ENCODE measurements at regions not wholly inside any gene's neighbourhood (a gene's known extent, or its start where the extent isn't known, plus 50 kb on each side); places are given as distances from the start of the nearest gene placed in this dataset.

DNA sequence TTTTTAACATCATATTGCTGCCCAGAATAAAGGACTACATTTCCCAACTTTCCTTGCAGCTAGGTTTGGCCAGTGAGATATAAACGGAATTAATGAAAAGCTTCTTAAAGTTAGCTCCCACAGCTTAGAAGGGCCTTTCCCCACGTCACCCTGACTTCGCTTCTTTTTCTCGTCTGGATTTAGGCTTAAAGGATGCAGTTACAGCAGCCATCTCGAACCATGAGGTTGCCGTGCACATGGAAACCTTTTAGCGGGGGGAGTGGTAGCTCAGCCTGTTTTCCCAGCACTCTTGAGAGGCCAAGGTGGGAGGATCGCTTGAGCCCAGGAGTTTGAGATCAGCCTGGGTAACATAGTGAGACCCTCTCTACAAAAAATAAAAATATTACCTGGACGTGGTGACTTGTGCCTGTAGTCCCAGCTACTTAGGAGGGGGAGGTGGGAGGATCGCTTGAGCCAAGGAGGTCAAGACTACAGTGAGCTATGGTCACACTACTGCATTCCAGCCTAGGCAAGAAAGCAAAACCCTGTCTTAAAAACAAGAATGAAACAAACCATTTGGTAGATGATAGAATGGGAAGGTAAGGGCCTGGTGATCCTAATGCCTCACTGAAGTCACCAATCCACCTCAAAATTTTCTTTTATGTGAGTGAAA, 64.3 kb upstream of the C1GALT1 start:
- no peaks in the 10 kb centered on the region for H3K27me3 ChIP-seq (replicated peaks)
- H3K36me3 ChIP-seq = no peaks in the 10 kb centered on the region
- no peak overlapping the region for H3K27ac ChIP-seq
- no peak overlapping the region for H3K4me3 ChIP-seq
- DNase-seq (ENCODE audit: low read depth in 1 of 2, low spot score in 2 of 2) = no peak
- no peaks in the 10 kb centered on the region for H3K9me3 ChIP-seq (replicated peaks)
- no peaks in the 10 kb centered on the region for H3K4me1 ChIP-seq (replicated peaks)

DNA sequence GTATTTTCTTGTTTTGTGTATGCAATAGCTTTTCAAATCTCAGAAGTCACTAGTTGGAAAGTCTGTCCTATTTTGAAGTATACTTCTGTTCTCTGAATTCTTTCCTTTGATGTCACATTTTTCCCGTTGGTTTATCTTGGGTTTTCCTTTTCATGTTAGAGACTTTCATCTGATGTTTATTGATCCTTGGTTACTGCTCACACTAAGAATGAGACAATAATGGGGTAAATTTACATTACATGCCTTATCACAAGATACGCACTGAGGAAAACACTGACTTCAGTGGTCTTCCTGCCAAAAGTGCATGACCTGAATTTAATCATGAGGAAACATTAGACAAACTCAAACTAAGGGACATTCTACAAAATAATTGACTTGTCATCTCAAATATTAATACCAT, 63.5 kb upstream of the C1GALT1 start:
- Histone ChIP-seq H3K9me3 (replicated peaks) (no peaks in the 10 kb centered on the region), H3K27me3 (replicated peaks) (no peaks in the 10 kb centered on the region), H3K4me3 (no peak overlapping the region), H3K36me3 (no peaks in the 10 kb centered on the region), H3K4me1 (replicated peaks) (no peaks in the 10 kb centered on the region), H3K27ac (no peak overlapping the region)
- DNase-seq (ENCODE audit: low read depth in 1 of 2, low spot score in 2 of 2) = no peak

DNA sequence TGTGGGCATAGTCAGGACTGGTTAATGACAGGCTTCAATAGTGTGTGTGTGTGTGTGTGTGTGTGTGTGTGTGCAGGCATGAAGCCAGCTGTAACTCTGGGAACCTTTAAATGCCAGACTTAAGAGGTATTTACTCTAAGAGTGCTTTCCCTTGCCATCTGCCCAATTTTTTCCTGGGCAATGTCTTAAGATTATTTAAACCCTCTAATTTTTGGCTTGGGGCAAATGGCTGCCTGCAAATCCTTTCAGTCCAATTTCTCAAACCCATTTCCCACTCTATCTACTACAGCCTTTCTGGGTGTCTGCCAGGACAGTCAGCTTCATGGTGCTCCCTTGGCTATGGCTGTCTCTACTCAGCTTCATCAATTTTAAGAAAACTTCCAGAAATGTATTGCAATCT, 62.6 kb upstream of the C1GALT1 start:
- H3K4me1 ChIP-seq (replicated peaks) = no peaks in the 10 kb centered on the region
- H3K27me3 ChIP-seq (replicated peaks) = no peaks in the 10 kb centered on the region
- no peaks in the 10 kb centered on the region for H3K9me3 ChIP-seq (replicated peaks)
- no peak overlapping the region for H3K27ac ChIP-seq
- no peaks in the 10 kb centered on the region for H3K36me3 ChIP-seq
- no peak for DNase-seq (ENCODE audit: low read depth in 1 of 2, low spot score in 2 of 2)
- no peak overlapping the region for H3K4me3 ChIP-seq

DNA sequence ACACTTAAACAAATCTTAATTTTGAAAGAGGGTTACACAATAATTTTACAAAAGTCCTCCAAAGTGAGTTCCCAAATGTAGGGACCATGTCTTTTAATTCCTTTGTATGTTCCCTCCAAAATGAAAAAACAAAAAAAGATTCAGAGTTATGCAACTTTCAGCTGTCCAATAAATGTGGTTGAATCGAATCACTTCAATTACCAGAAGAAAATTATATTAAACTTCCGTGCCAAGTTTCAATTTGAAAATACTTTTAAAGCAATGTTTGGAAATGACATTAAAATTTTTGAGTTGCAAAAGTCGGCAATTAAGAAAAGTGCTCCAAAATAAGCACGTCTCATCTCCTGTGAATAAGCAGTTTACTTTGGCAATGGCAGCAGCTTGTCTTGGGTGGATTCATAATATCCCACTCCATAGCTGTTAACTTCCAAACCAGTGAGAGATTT, 60.3 kb upstream of the C1GALT1 start:
- Histone ChIP-seq H3K9me3 (replicated peaks) (no peaks in the 10 kb centered on the region), H3K4me3 (no peak overlapping the region), H3K36me3 (no peaks in the 10 kb centered on the region), H3K27ac (no peak overlapping the region), H3K4me1 (replicated peaks) (no peaks in the 10 kb centered on the region), H3K27me3 (replicated peaks) (no peaks in the 10 kb centered on the region)
- DNase-seq (ENCODE audit: low read depth in 1 of 2, low spot score in 2 of 2) = no peak

DNA sequence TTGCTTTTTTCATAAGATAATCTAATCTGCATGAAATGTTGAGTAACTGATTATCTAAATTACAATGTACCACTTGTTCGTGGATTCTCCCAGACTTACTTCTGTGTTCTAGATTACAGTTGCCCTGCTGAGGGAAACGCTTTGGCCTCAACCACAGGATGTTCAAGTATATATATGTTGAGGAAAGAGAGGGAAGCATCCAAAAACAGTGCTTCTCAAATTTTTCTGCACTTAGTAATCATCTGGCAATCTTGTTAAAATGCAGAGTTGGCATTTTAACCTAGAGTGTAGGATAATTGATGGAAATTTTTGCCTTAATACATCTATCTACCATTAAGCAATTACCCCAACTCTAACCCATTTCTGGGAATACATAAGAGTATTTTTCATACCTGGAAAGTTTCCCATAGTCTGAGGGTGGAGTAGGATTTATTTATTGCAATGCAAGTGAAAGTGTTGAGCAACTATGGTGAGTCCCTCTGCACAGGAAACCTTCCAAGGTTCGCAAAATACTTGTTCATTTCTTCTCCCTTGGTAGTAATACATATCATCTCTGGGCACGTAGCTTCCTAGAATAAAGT, 59.6 kb upstream of the C1GALT1 start:
- H3K36me3 ChIP-seq = no peaks in the 10 kb centered on the region
- no peaks in the 10 kb centered on the region for H3K9me3 ChIP-seq (replicated peaks)
- no peaks in the 10 kb centered on the region for H3K27me3 ChIP-seq (replicated peaks)
- DNase-seq (ENCODE audit: low read depth in 1 of 2, low spot score in 2 of 2) = no peak
- no peak overlapping the region for H3K27ac ChIP-seq
- H3K4me1 ChIP-seq (replicated peaks) = no peaks in the 10 kb centered on the region
- no peak overlapping the region for H3K4me3 ChIP-seq

DNA sequence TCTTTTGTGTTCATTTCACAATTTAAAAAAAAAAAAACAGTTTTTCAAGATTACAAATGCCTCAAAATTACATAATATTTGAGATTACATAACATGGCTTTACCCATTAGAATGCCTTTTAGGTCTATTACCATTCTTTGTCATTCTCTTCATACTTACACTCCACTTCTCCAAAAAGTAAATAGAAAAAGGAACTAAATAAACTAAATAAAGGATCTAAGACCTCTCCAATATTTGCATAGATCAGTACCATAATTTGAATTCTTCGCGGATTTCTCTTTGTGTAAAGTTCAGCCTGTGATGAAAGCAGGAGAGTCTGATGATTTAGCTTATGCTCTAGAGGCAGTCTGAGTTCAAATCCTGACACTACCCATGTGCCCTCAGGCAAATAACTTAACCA, 56.4 kb upstream of the C1GALT1 start:
- no peak for DNase-seq (ENCODE audit: low read depth in 1 of 2, low spot score in 2 of 2)
- Histone ChIP-seq H3K4me1 (replicated peaks) (no peaks in the 10 kb centered on the region), H3K27ac (no peak overlapping the region), H3K4me3 (no peak overlapping the region), H3K36me3 (no peaks in the 10 kb centered on the region), H3K9me3 (replicated peaks) (no peaks in the 10 kb centered on the region), H3K27me3 (replicated peaks) (peaks cover 5% of the 10 kb centered on the region; the same call in 1 of the 2 replicates)

DNA sequence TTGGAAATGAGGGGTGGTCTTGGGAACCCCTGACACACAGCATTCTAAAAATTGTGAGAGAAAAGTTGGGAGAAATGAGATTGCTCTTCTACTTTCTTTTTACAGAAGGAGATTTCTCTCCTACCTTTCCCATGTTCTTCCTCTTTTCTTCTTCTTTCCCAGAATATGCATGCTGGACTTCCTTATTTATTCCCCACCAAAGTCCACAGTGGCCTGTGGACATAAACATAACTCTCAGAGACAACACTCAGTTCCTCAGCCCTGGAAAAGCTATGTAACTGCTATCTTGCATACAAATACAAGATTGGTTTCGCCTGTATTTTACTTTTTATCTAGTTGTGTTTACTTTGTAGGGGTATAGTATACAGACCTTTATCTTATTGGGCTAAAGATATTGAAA, 54.6 kb upstream of the C1GALT1 start:
- no peak for DNase-seq (ENCODE audit: low read depth in 1 of 2, low spot score in 2 of 2)
- H3K27me3 ChIP-seq (replicated peaks) = peaks cover 5% of the 10 kb centered on the region; the same call in 1 of the 2 replicates
- H3K9me3 ChIP-seq (replicated peaks) = no peaks in the 10 kb centered on the region
- H3K36me3 ChIP-seq = no peaks in the 10 kb centered on the region
- H3K27ac ChIP-seq = no peak overlapping the region
- no peaks in the 10 kb centered on the region for H3K4me1 ChIP-seq (replicated peaks)
- no peak overlapping the region for H3K4me3 ChIP-seq

DNA sequence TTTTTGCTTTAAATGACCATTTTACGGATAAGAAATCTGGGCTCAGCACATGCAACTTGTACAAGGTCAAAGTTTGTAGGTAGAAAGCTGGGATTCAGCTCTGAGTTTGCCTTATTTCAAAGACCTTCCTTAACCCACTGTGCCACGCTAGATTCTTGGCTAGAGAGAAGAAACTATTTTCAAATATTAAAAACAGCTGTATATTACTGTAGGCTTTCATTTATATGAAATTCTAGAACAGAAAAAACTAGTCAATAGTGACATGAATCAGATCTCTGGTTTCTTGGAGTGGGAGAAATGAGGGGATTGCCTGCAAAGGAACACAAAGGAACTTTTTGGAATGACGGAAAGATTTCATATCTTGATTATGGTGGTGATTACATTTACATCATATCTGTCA, 53.0 kb upstream of the C1GALT1 start:
- no peaks in the 10 kb centered on the region for H3K9me3 ChIP-seq (replicated peaks)
- DNase-seq (ENCODE audit: low read depth in 1 of 2, low spot score in 2 of 2) = no peak
- no peaks in the 10 kb centered on the region for H3K36me3 ChIP-seq
- peaks cover 5% of the 10 kb centered on the region; the same call in 1 of the 2 replicates for H3K27me3 ChIP-seq (replicated peaks)
- no peaks in the 10 kb centered on the region for H3K4me1 ChIP-seq (replicated peaks)
- H3K4me3 ChIP-seq = no peak overlapping the region
- H3K27ac ChIP-seq = no peak overlapping the region

DNA sequence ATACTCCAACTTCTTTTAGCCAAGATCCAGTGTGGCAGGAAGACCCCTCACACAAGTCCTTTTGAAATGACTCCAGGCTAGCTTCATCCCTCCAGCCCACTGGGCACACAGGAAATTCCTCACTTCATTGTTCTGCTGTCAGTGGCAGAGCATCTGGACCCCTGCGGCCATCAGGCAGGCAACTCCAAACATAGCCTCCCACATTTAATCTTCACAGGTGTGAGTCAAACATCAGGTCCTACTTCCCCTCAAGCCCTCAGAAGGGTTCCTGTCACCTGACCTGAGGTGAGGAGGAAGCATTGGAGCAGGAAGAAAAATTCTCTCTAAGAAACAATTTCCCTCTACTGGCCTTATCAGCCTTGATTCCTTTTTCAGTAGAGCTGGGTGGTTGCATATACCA, 51.1 kb upstream of the C1GALT1 start:
- H3K36me3 ChIP-seq = no peaks in the 10 kb centered on the region
- no peak overlapping the region for H3K27ac ChIP-seq
- H3K9me3 ChIP-seq (replicated peaks) = no peaks in the 10 kb centered on the region
- no peak for DNase-seq (ENCODE audit: low read depth in 1 of 2, low spot score in 2 of 2)
- no peaks in the 10 kb centered on the region for H3K4me1 ChIP-seq (replicated peaks)
- peaks cover 5% of the 10 kb centered on the region; the same call in 1 of the 2 replicates for H3K27me3 ChIP-seq (replicated peaks)
- H3K4me3 ChIP-seq = no peak overlapping the region

Measured in SJSA1 (cell line).